T47D (cell line): ENCODE measurements at regions not wholly inside any gene's neighbourhood (a gene's known extent, or its start where the extent isn't known, plus 50 kb on each side); places are given as distances from the start of the nearest gene placed in this dataset.

Experiments used
- DNase-seq, 2 experiments: peaks; one replicate each; pipeline versions ENCODE4 v3.0.0 to v3.0.0-alpha.2; 2011 to 2012; ENCODE audit warnings: low read depth in 1 of 2, low spot score in 1 of 2
- JUND ChIP-seq: IDR thresholded peaks from 2 replicates; pipeline ENCODE4 v1.6.1; 2012; ENCODE audit warnings: low read depth
- in situ Hi-C: cut with HindIII; loops from 2 replicates; pipeline ENCODE4 v1.10.0; 2016; ENCODE audit warnings: low sequenced_read_pairs, low pct_unique_long_range_greater_than_20kb

- peak in 1 of 2 experiments; percentile 6 for DNase-seq
- in situ Hi-C loops: no loop called here
- no peak for TF ChIP-seq JUND
These were observed 51.7 kb downstream of the CCDC180 start for GRCh38 chr9:97359147-97359546.
